Astrocyte (in vitro differentiated cells and primary cell): ENCODE measurements at regions not wholly inside any gene's neighbourhood (a gene's known extent, or its start where the extent isn't known, plus 50 kb on each side); places are given as distances from the start of the nearest gene placed in this dataset.

Source experiments
- DNase-seq: peaks from one replicate; pipeline ENCODE4 v3.0.0-alpha.2; 2010; ENCODE audit warnings: low read depth
- FAIRE-seq: peaks from 2 replicates; lab custom pipeline; 2011; peaks lifted over from hg19 to GRCh38; lab: Jason Lieb, UNC
- H2AFZ ChIP-seq: 2 replicates; pipeline ENCODE4 v1.6.0; 2012; ENCODE audit warnings: low read depth, low read length, inconsistent platforms
- H3K27ac ChIP-seq: 2 replicates; pipeline ENCODE4 v1.5.1; 2011; ENCODE audit warnings: low read depth, low read length, inconsistent platforms
- H3K27me3 ChIP-seq: 2 replicates; pipeline ENCODE4 v1.6.0; 2011; ENCODE audit warnings: low read length, inconsistent platforms; ENCODE audit not compliant: insufficient read depth
- H3K36me3 ChIP-seq: 2 replicates; pipeline ENCODE4 v1.5.1; 2011; ENCODE audit warnings: low read length, inconsistent platforms; ENCODE audit not compliant: insufficient read depth
- H3K4me1 ChIP-seq: 2 replicates; pipeline ENCODE4 v1.5.1; 2011; ENCODE audit warnings: low read length, inconsistent platforms; ENCODE audit not compliant: insufficient read depth
- H3K4me2 ChIP-seq: 2 replicates; pipeline ENCODE4 v1.6.0; 2012; ENCODE audit warnings: low read length, inconsistent platforms
- H3K4me3 ChIP-seq: 2 replicates; pipeline ENCODE4 v1.5.1; 2011; ENCODE audit warnings: low read depth, mild to moderate bottlenecking, low read length, inconsistent platforms; ENCODE audit not compliant: insufficient read depth
- H3K79me2 ChIP-seq: 2 replicates; pipeline ENCODE4 v1.6.0; 2012; ENCODE audit warnings: mild to moderate bottlenecking, low read length, inconsistent platforms; ENCODE audit not compliant: insufficient read depth
- H3K9ac ChIP-seq: 2 replicates; pipeline ENCODE4 v1.6.0; 2012; ENCODE audit warnings: mild to moderate bottlenecking, low read length, inconsistent platforms
- H3K9me3 ChIP-seq: 2 replicates; pipeline ENCODE4 v1.5.1; 2012; ENCODE audit warnings: low read depth, mild to moderate bottlenecking, low read length, inconsistent platforms; ENCODE audit not compliant: insufficient read depth
- H4K20me1 ChIP-seq: 2 replicates; pipeline ENCODE4 v1.6.0; 2012; ENCODE audit warnings: low read length, inconsistent platforms; ENCODE audit not compliant: insufficient read depth
- H3K27ac Mint-ChIP-seq: one replicate; pipeline ENCODE4 v1.8.0; 2021; ENCODE audit warnings: mild to moderate bottlenecking, mixed read lengths; ENCODE audit not compliant: unreplicated experiment
- H3K27me3 Mint-ChIP-seq: one replicate; pipeline ENCODE4 v1.8.0; 2021; ENCODE audit warnings: low read depth, mixed read lengths; ENCODE audit not compliant: unreplicated experiment
- H3K36me3 Mint-ChIP-seq: one replicate; pipeline ENCODE4 v1.8.0; 2021; ENCODE audit warnings: low read depth, mixed read lengths; ENCODE audit not compliant: unreplicated experiment
- H3K4me1 Mint-ChIP-seq: one replicate; pipeline ENCODE4 v1.8.0; 2021; ENCODE audit warnings: low read depth, mixed read lengths; ENCODE audit not compliant: unreplicated experiment
- H3K4me3 Mint-ChIP-seq: one replicate; pipeline ENCODE4 v1.8.0; 2021; ENCODE audit warnings: mild to moderate bottlenecking, moderate library complexity, mixed read lengths; ENCODE audit not compliant: unreplicated experiment
- H3K9me3 Mint-ChIP-seq: one replicate; pipeline ENCODE4 v1.8.0; 2021; ENCODE audit warnings: mild to moderate bottlenecking, mixed read lengths; ENCODE audit not compliant: unreplicated experiment
- CTCF ChIP-seq: IDR thresholded peaks from 2 replicates; pipeline ENCODE4 v1.5.1; 2011; ENCODE audit warnings: low read depth, mild to moderate bottlenecking, inconsistent platforms, low read length, moderate library complexity; ENCODE audit not compliant: insufficient read depth
- EZH2 ChIP-seq: IDR thresholded peaks from 2 replicates; pipeline ENCODE4 v1.6.1; 2012; ENCODE audit warnings: mild to moderate bottlenecking, low read length, inconsistent platforms; ENCODE audit not compliant: insufficient read depth

GRCh38 chr20:63140514-63141433 is 75.2 kb downstream of the YTHDF1 start:
- no peaks in the 10 kb centered on the region for H3K79me2 ChIP-seq
- no peak overlapping the region for H3K27ac ChIP-seq
- FAIRE-seq (no peak), DNase-seq (no peak)
- no peak overlapping the region for H3K9ac ChIP-seq
- Mint-ChIP-seq H3K4me3 (no peak overlapping the region), H3K36me3 (peaks cover 3% of the 10 kb centered on the region), H3K27ac (no peak overlapping the region), H3K9me3 (peaks cover 3% of the 10 kb centered on the region), H3K27me3 (peaks cover 39% of the 10 kb centered on the region), H3K4me1 (no peaks in the 10 kb centered on the region)
- TF ChIP-seq EZH2 (no peak), CTCF (no peak)
- H3K36me3 ChIP-seq = no peaks in the 10 kb centered on the region
- H4K20me1 ChIP-seq = no peaks in the 10 kb centered on the region
- H3K27me3 ChIP-seq = peaks cover 28% of the 10 kb centered on the region
- no peaks in the 10 kb centered on the region for H3K9me3 ChIP-seq
- H3K4me2 ChIP-seq = no peak overlapping the region
- H2AFZ ChIP-seq = no peak overlapping the region
- H3K4me3 ChIP-seq = no peak overlapping the region
- no peaks in the 10 kb centered on the region for H3K4me1 ChIP-seq

- TF ChIP-seq EZH2 (no peak), CTCF (no peak)
- Histone ChIP-seq H3K4me2 (no peak overlapping the region), H3K4me1 (no peaks in the 10 kb centered on the region), H3K79me2 (no peaks in the 10 kb centered on the region), H3K27me3 (peaks cover 23% of the 10 kb centered on the region), H2AFZ (no peak overlapping the region), H3K27ac (no peak overlapping the region), H3K9ac (no peak overlapping the region), H3K4me3 (no peak overlapping the region), H3K36me3 (no peaks in the 10 kb centered on the region), H3K9me3 (no peaks in the 10 kb centered on the region), H4K20me1 (no peaks in the 10 kb centered on the region)
- Mint-ChIP-seq H3K27ac (no peak overlapping the region), H3K27me3 (peaks cover 36% of the 10 kb centered on the region), H3K36me3 (peaks cover 3% of the 10 kb centered on the region), H3K9me3 (peaks cover 3% of the 10 kb centered on the region), H3K4me3 (no peak overlapping the region), H3K4me1 (no peaks in the 10 kb centered on the region)
- no peak for FAIRE-seq
- no peak for DNase-seq
These were observed 76.1 kb downstream of the YTHDF1 start for GRCh38 chr20:63139837-63140236.

- peaks cover 3% of the 10 kb centered on the region for H3K9me3 Mint-ChIP-seq
- H3K27ac ChIP-seq = no peak overlapping the region
- TF ChIP-seq EZH2 = no peak
- TF ChIP-seq CTCF = no peak
- H3K27me3 ChIP-seq = peaks cover 23% of the 10 kb centered on the region
- no peak overlapping the region for H2AFZ ChIP-seq
- H3K4me2 ChIP-seq = no peak overlapping the region
- H4K20me1 ChIP-seq = no peaks in the 10 kb centered on the region
- no peak overlapping the region for H3K4me3 Mint-ChIP-seq
- no peak for DNase-seq
- H3K36me3 ChIP-seq = no peaks in the 10 kb centered on the region
- no peaks in the 10 kb centered on the region for H3K79me2 ChIP-seq
- H3K4me1 Mint-ChIP-seq = no peaks in the 10 kb centered on the region
- H3K9me3 ChIP-seq = no peaks in the 10 kb centered on the region
- H3K4me3 ChIP-seq = no peak overlapping the region
- H3K36me3 Mint-ChIP-seq = peaks cover 3% of the 10 kb centered on the region
- no peak overlapping the region for H3K27ac Mint-ChIP-seq
- no peaks in the 10 kb centered on the region for H3K4me1 ChIP-seq
- no peak overlapping the region for H3K9ac ChIP-seq
- peaks cover 36% of the 10 kb centered on the region for H3K27me3 Mint-ChIP-seq
- FAIRE-seq = no peak
These were observed 76.6 kb downstream of the YTHDF1 start for GRCh38 chr20:63139356-63139755.
